H1 (cell line): ENCODE measurements at regions not wholly inside any gene's neighbourhood (a gene's known extent, or its start where the extent isn't known, plus 50 kb on each side); places are given as distances from the start of the nearest gene placed in this dataset.

Experiments
- CTCF ChIA-PET: fragments of 300-600 bp; sonication (Branson Sonifier 250); formaldehyde crosslinking; loops from one replicate; lab custom pipeline; 2021; ENCODE audit not compliant: partially characterized antibody; lab: Charles Lee
- POLR2A ChIA-PET: fragments of 300-600 bp; sonication (Branson Sonifier 250); formaldehyde crosslinking; loops from one replicate; lab custom pipeline; 2021; ENCODE audit warnings: inconsistent platforms; ENCODE audit not compliant: partially characterized antibody; lab: Charles Lee
- DNase-seq, 2 experiments: peaks; one replicate each; pipeline versions ENCODE4 v3.0.0 to v3.0.0-alpha.2; 2010 to 2022; ENCODE audit warnings: low spot score in 2 of 2, low read depth in 1 of 2, mixed read lengths in 1 of 2
- FAIRE-seq: peaks from 2 replicates; lab custom pipeline; 2011; peaks lifted over from hg19 to GRCh38; lab: Jason Lieb, UNC
- H2AFZ ChIP-seq: 2 replicates; pipeline ENCODE4 v1.8.1; 2012; ENCODE audit warnings: low read length, inconsistent platforms
- H2AK5ac ChIP-seq: 2 replicates; pipeline ENCODE4 v1.6.1; 2013; ENCODE audit warnings: low read depth, low read length
- H2BK120ac ChIP-seq: replicated peaks from 2 replicates; pipeline ENCODE3; 2013; ENCODE audit warnings: low read depth, low read length, inconsistent platforms
- H2BK12ac ChIP-seq: 2 replicates; pipeline ENCODE4 v1.6.1; 2013; ENCODE audit warnings: low read depth, low read length
- H2BK15ac ChIP-seq: 2 replicates; pipeline ENCODE4 v1.6.1; 2013; ENCODE audit warnings: low read length
- H2BK20ac ChIP-seq: 2 replicates; pipeline ENCODE4 v1.6.1; 2013; ENCODE audit warnings: low read length
- H2BK5ac ChIP-seq: 2 replicates; pipeline ENCODE4 v1.6.1; 2013; ENCODE audit warnings: low read depth, low read length
- H3K14ac ChIP-seq: 2 replicates; pipeline ENCODE4 v1.6.1; 2013; ENCODE audit warnings: inconsistent platforms; ENCODE audit not compliant: insufficient read length
- H3K18ac ChIP-seq: 2 replicates; pipeline ENCODE4 v1.6.1; 2013; ENCODE audit warnings: low read length; ENCODE audit errors: extremely low read depth
- H3K23ac ChIP-seq: 2 replicates; pipeline ENCODE4 v1.6.1; 2013; ENCODE audit warnings: inconsistent platforms; ENCODE audit not compliant: insufficient read length
- H3K23me2 ChIP-seq: 2 replicates; pipeline ENCODE4 v1.6.1; 2013; ENCODE audit warnings: low read depth, low read length
- H3K27ac ChIP-seq: 2 replicates; pipeline ENCODE4 v1.6.1; 2011; ENCODE audit warnings: low read depth, low read length, inconsistent platforms
- H3K27me3 ChIP-seq, 4 experiments: replicated peaks in 1 of 4; 1 replicate in 1 of 4; 2 replicates in 3 of 4; pipeline versions ENCODE4 v1.6.1 to v1.8.1; 2011 to 2013; ENCODE audit warnings: low read length in 3 of 4, mild to moderate bottlenecking in 3 of 4, inconsistent platforms in 2 of 4, mixed read lengths in 2 of 4, moderate library complexity in 1 of 4; ENCODE audit not compliant: control insufficient read depth in 3 of 4, insufficient read depth in 3 of 4; ENCODE audit errors: extremely low read depth in 1 of 4
- H3K36me3 ChIP-seq, 4 experiments: 2 replicates each; pipeline versions ENCODE4 v1.6.1 to v1.8.1; 2011 to 2013; ENCODE audit warnings: mild to moderate bottlenecking in 4 of 4, low read length in 3 of 4, moderate library complexity in 2 of 4, control low read depth in 1 of 4, inconsistent platforms in 1 of 4; ENCODE audit not compliant: insufficient read depth in 4 of 4, control insufficient read depth in 2 of 4
- H3K4ac ChIP-seq: replicated peaks from 2 replicates; pipeline ENCODE3; 2013; ENCODE audit warnings: low read length, low read depth, mixed read lengths, inconsistent platforms; ENCODE audit not compliant: insufficient read length
- H3K4me1 ChIP-seq, 4 experiments: replicated peaks in 1 of 4; 1 replicate in 1 of 4; 2 replicates in 3 of 4; pipeline versions ENCODE4 v1.6.1 to v1.8.1; 2011 to 2013; ENCODE audit warnings: low read length in 3 of 4, inconsistent platforms in 2 of 4, mixed read lengths in 1 of 4; ENCODE audit not compliant: insufficient read depth in 4 of 4, control insufficient read depth in 3 of 4
- H3K4me2 ChIP-seq, 2 experiments: 2 replicates each; pipeline versions ENCODE4 v1.6.1 to v1.8.1; 2011 to 2013; ENCODE audit warnings: low read depth in 2 of 2, low read length in 2 of 2, control low read depth in 1 of 2, inconsistent platforms in 1 of 2, mild to moderate bottlenecking in 1 of 2; ENCODE audit not compliant: insufficient read depth in 1 of 2
- H3K4me3 ChIP-seq, 4 experiments: fragments of 200-600, 300-600 bp in 1 of 4; sonication (generic), shearing (Covaris generic), sonication (Bioruptor Twin) in 1 of 4; 2 replicates each; pipeline versions ENCODE4 v1.5.1 to v1.8.1; 2011 to 2016; ENCODE audit warnings: low read length in 4 of 4, low read depth in 3 of 4, control low read depth in 2 of 4, inconsistent platforms in 2 of 4, mild to moderate bottlenecking in 2 of 4, mixed read lengths in 1 of 4, moderate library complexity in 1 of 4; ENCODE audit not compliant: insufficient read depth in 2 of 4; ENCODE audit errors: extremely low read depth in 1 of 4
- H3K56ac ChIP-seq: replicated peaks from 2 replicates; pipeline ENCODE3; 2013; ENCODE audit warnings: low read depth, mild to moderate bottlenecking, mixed read lengths, low read length, inconsistent platforms; ENCODE audit not compliant: insufficient read length
- H3K79me1 ChIP-seq: 2 replicates; pipeline ENCODE4 v1.6.1; 2013; ENCODE audit warnings: low read depth, low read length, control low read depth
- H3K79me2 ChIP-seq, 2 experiments: 2 replicates each; pipeline versions ENCODE4 v1.6.1 to v1.8.1; 2012 to 2013; ENCODE audit warnings: low read length in 2 of 2, mild to moderate bottlenecking in 2 of 2, inconsistent platforms in 1 of 2; ENCODE audit not compliant: insufficient read depth in 2 of 2, control insufficient read depth in 1 of 2
- H3K9ac ChIP-seq, 4 experiments: replicated peaks in 1 of 4; 1 replicate in 1 of 4; 2 replicates in 3 of 4; pipeline versions ENCODE4 v1.6.1 to v1.8.1; 2011 to 2013; ENCODE audit warnings: low read depth in 3 of 4, low read length in 3 of 4, control low read depth in 2 of 4, mild to moderate bottlenecking in 2 of 4, moderate library complexity in 2 of 4, inconsistent platforms in 1 of 4; ENCODE audit errors: extremely low read depth in 1 of 4
- H3K9me3 ChIP-seq, 2 experiments: 2 replicates each; pipeline versions ENCODE4 v1.6.1 to v1.8.1; 2012 to 2013; ENCODE audit warnings: mild to moderate bottlenecking in 2 of 2, moderate library complexity in 2 of 2, control low read depth in 1 of 2, inconsistent platforms in 1 of 2, low read depth in 1 of 2, low read length in 1 of 2, mixed read lengths in 1 of 2; ENCODE audit not compliant: insufficient read depth in 2 of 2
- H4K20me1 ChIP-seq, 2 experiments: replicated peaks in 1 of 2; 2 replicates each; pipeline versions ENCODE3 to v1.8.1; 2011 to 2013; ENCODE audit warnings: inconsistent platforms in 2 of 2, low read length in 2 of 2, mild to moderate bottlenecking in 1 of 2; ENCODE audit not compliant: insufficient read depth in 2 of 2, control insufficient read depth in 1 of 2
- H4K5ac ChIP-seq: 2 replicates; pipeline ENCODE4 v1.6.1; 2013; ENCODE audit warnings: low read length, low read depth, mixed read lengths, inconsistent platforms; ENCODE audit not compliant: insufficient read length
- H4K8ac ChIP-seq: 2 replicates; pipeline ENCODE4 v1.8.0; 2013; ENCODE audit warnings: mild to moderate bottlenecking, moderate library complexity, low read length, inconsistent platforms; ENCODE audit not compliant: insufficient read depth; ENCODE audit errors: extremely low read depth
- H4K91ac ChIP-seq: replicated peaks from 2 replicates; pipeline ENCODE3; 2013; ENCODE audit warnings: low read length, mixed read lengths, inconsistent platforms; ENCODE audit not compliant: insufficient read length
- EGR1 ChIP-seq: IDR thresholded peaks from 2 replicates; pipeline ENCODE4 v1.6.1; 2011; ENCODE audit warnings: low read depth, low read length, borderline replicate concordance
- HDAC6 ChIP-seq: IDR thresholded peaks from one replicate; pipeline ENCODE4 v1.7.1; 2012; ENCODE audit warnings: low read depth, mild to moderate bottlenecking, inconsistent platforms, low read length, moderate library complexity
- WGBS, 2 experiments: shearing (Covaris generic) in 1 of 2; methylation state at CpG; one replicate each; pipeline versions ENCODE4 v1.1.6 to v1.1.7; 2013 to 2015; ENCODE audit warnings: low lambda C conversion rate in 2 of 2, mixed read lengths in 2 of 2, inconsistent platforms in 1 of 2, low coverage in 1 of 2, missing lambda C conversion rate in 1 of 2; ENCODE audit not compliant: insufficient replicate concordance in 2 of 2, insufficient coverage in 1 of 2, insufficient read length in 1 of 2; ENCODE audit errors: extremely low coverage in 1 of 2, missing lambda C conversion rate in 1 of 2; 5-methylcytosine and 5-hydroxymethylcytosine counted together

GRCh38 chr13:39874331-39875053 lies 219.0 kb downstream of the COG6 start:
- Histone ChIP-seq H3K23ac (no peak overlapping the region), H3K23me2 (no peaks in the 10 kb centered on the region), H3K79me2 (no peaks in the 10 kb centered on the region), H2BK15ac (no peak overlapping the region), H4K20me1 (no peaks in the 10 kb centered on the region), H3K79me1 (no peaks in the 10 kb centered on the region), H3K4me2 (no peak overlapping the region), H3K4me1 (peaks cover 0 to 6% (median 0%) of the 10 kb centered on the region in 4 experiments; a peak in 2 of 7 replicates), H3K4me3 (no peak overlapping the region), H4K8ac (no peak overlapping the region), H3K9ac (no peak overlapping the region), H2BK12ac (no peak overlapping the region), H3K18ac (no peak overlapping the region), H3K14ac (no peak overlapping the region), H3K36me3 (no peaks in the 10 kb centered on the region), H4K5ac (no peak overlapping the region), H2BK20ac (no peak overlapping the region), H3K27me3 (no peaks in the 10 kb centered on the region), H2BK120ac (no peak overlapping the region), H3K4ac (no peak overlapping the region), H3K27ac (no peak overlapping the region), H2AFZ (no peak overlapping the region), H2AK5ac (no peak overlapping the region), H3K56ac (no peak overlapping the region), H3K9me3 (no peaks in the 10 kb centered on the region), H2BK5ac (no peak overlapping the region), H4K91ac (no peak overlapping the region)
- ChIA-PET CTCF (no interaction called here), POLR2A (interaction anchor here (1.3 kb wide), 1 partner anchor 9 kb away, joined by 4 read pairs; no protein-coding TSS in a partner anchor)
- no peak for FAIRE-seq
- DNase-seq: no peak
- WGBS, 2 experiments: 86% methylated on average over 3 of the region's 3 CpGs; no CpG with 5 or more reads in 1 of the 2 experiments
- TF ChIP-seq EGR1 (no peak), HDAC6 (no peak)
